Gastroesophageal sphincter (tissue), 4 donors: ENCODE measurements at regions not wholly inside any gene's neighbourhood (a gene's known extent, or its start where the extent isn't known, plus 50 kb on each side); places are given as distances from the start of the nearest gene placed in this dataset.

Experiments used
- ATAC-seq: fragments of 150-250 bp; one replicate; pipeline ENCODE4 v1.9.1; 2016; ENCODE audit warnings: mild to moderate bottlenecking, moderate library complexity
- H3K27ac ChIP-seq, 4 donors: fragments of 200-600 bp; sonication (generic) in 3 of 4; 1 replicate in 3 of 4; 2 replicates in 1 of 4; pipeline ENCODE4 v1.5.1; 2016 to 2019
- H3K27me3 ChIP-seq: fragments of 200-600 bp; sonication (generic); one replicate; pipeline ENCODE4 v1.5.1; 2019
- H3K36me3 ChIP-seq, 2 donors: fragments of 200-600 bp; sonication (generic); one replicate each; pipeline ENCODE4 v1.5.1; 2019; ENCODE audit warnings: control low read depth in 1 of 2
- H3K4me1 ChIP-seq, 3 donors: fragments of 200-600 bp; sonication (generic); 1 replicate in 2 of 3; 2 replicates in 1 of 3; pipeline ENCODE4 v1.5.1; 2016 to 2019; ENCODE audit warnings: control low read depth in 2 of 3
- H3K4me3 ChIP-seq, 2 donors: fragments of 200-600 bp; sonication (generic); one replicate each; pipeline ENCODE4 v1.5.1; 2019; ENCODE audit warnings: mild to moderate bottlenecking in 1 of 2, moderate library complexity in 1 of 2
- H3K9me3 ChIP-seq, 3 donors: fragments of 200-600 bp; sonication (generic); one replicate each; pipeline ENCODE4 v1.5.1; 2017 to 2019; ENCODE audit warnings: control low read depth in 2 of 3
- EP300 ChIP-seq: sonication (generic); formaldehyde crosslinking; IDR thresholded peaks from one replicate; pipeline ENCODE4 v1.6.1; 2017; ENCODE audit warnings: antibody characterized with exemption, mild to moderate bottlenecking
- POLR2A ChIP-seq, 2 donors: fragments of 450-650 bp; IDR thresholded peaks; one replicate each; pipeline ENCODE4 v1.6.1; 2017; ENCODE audit warnings: antibody characterized with exemption in 2 of 2, mild to moderate bottlenecking in 2 of 2, moderate library complexity in 1 of 2
- POLR2AphosphoS5 ChIP-seq: sonication (generic); formaldehyde crosslinking; IDR thresholded peaks from one replicate; pipeline ENCODE4 v1.6.1; 2017; ENCODE audit warnings: antibody characterized with exemption
- WGBS, 2 donors: methylation state at CpG; one replicate each; pipeline ENCODE4 v1.1.5; 2018; ENCODE audit warnings: low coverage in 1 of 2; 5-methylcytosine and 5-hydroxymethylcytosine counted together
- TF ChIP-seq, protein P1 (sequence below), 4 experiments: fragments of 200-600 bp in 2 of 4; fragments of 450-650 bp in 2 of 4; sonication (generic) in 1 of 4; IDR thresholded peaks; one replicate each; pipeline ENCODE4 v1.5.1; 2017 to 2019; ENCODE audit warnings: antibody characterized with exemption in 4 of 4, mild to moderate bottlenecking in 2 of 4, moderate library complexity in 2 of 4

DNA sequence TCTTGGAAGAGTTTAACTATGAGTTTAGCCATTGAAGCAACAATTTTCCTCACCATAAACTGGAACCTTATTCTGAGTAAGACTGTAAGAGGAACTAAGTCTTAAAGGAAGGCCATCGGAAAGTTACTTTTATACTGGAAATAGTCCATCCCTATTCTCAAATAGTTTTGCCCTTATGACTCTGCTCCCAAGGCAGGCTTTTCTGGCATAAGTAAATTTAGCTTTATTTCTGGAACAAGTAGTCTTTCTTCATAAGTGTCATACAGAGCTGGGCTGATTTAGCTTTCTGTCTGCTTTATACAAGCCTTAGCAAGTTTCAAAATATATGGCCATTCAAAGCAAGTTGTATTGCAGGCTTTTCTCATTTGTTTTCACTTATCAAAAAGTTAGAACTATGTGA is 328.1 kb downstream of the HACE1 start:
- no peaks in the 10 kb centered on the region for H3K36me3 ChIP-seq
- H3K4me1 ChIP-seq, result peaks cover 0 to 58% (median 12%) of the 10 kb centered on the region in 3 donors
- H3K27ac ChIP-seq, result peak overlapping the region in 3 of 4 donors; percentile 40 to 60 (median 42)
- 10 to 43% methylated on average over 1 of the region's 1 CpG for WGBS, 2 donors
- H3K27me3 ChIP-seq, result no peaks in the 10 kb centered on the region
- peak; percentile 36 for TF ChIP-seq POLR2AphosphoS5
- TF ChIP-seq, protein P1, sequence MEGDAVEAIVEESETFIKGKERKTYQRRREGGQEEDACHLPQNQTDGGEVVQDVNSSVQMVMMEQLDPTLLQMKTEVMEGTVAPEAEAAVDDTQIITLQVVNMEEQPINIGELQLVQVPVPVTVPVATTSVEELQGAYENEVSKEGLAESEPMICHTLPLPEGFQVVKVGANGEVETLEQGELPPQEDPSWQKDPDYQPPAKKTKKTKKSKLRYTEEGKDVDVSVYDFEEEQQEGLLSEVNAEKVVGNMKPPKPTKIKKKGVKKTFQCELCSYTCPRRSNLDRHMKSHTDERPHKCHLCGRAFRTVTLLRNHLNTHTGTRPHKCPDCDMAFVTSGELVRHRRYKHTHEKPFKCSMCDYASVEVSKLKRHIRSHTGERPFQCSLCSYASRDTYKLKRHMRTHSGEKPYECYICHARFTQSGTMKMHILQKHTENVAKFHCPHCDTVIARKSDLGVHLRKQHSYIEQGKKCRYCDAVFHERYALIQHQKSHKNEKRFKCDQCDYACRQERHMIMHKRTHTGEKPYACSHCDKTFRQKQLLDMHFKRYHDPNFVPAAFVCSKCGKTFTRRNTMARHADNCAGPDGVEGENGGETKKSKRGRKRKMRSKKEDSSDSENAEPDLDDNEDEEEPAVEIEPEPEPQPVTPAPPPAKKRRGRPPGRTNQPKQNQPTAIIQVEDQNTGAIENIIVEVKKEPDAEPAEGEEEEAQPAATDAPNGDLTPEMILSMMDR (IDR thresholded peaks at IDR 0.05), result no peak
- no peak for TF ChIP-seq POLR2A (IDR thresholded peaks at IDR 0.05)
- TF ChIP-seq EP300, result no peak
- H3K4me3 ChIP-seq, result no peak overlapping the region
- H3K9me3 ChIP-seq, result no peaks in the 10 kb centered on the region
- no peak for ATAC-seq

GRCh38 chr6:104527761-104528415 is 331.8 kb downstream of the HACE1 start:
- Histone ChIP-seq H3K4me3 (no peak overlapping the region), H3K9me3 (no peaks in the 10 kb centered on the region), H3K36me3 (no peaks in the 10 kb centered on the region), H3K27ac (no peak overlapping the region), H3K4me1 (peaks cover 0 to 66% (median 10%) of the 10 kb centered on the region in 3 donors), H3K27me3 (no peaks in the 10 kb centered on the region)
- 30 to 57% methylated on average over 3 to 6 of the region's 10 CpGs for WGBS, 2 donors
- TF ChIP-seq EP300, result no peak
- TF ChIP-seq, protein P1 (IDR thresholded peaks at IDR 0.05), result peak in 1 of 4 experiments; percentile 34
- ATAC-seq, result peak; percentile 38

- ATAC-seq, result no peak
- Histone ChIP-seq H3K27ac (no peak overlapping the region), H3K4me1 (peaks cover 0 to 60% (median 4%) of the 10 kb centered on the region in 3 donors), H3K36me3 (no peaks in the 10 kb centered on the region), H3K9me3 (no peaks in the 10 kb centered on the region), H3K4me3 (no peak overlapping the region), H3K27me3 (no peaks in the 10 kb centered on the region)
- TF ChIP-seq POLR2AphosphoS5 (no peak), POLR2A (IDR thresholded peaks at IDR 0.05) (no peak), EP300 (no peak)
- TF ChIP-seq, protein P1 (IDR thresholded peaks at IDR 0.05), result no peak
- WGBS, 2 donors, result 74 to 87% methylated on average over 4 to 7 of the region's 7 CpGs
Observed at GRCh38 chr6:104527311-104527710, 332.4 kb downstream of the HACE1 start.

DNA sequence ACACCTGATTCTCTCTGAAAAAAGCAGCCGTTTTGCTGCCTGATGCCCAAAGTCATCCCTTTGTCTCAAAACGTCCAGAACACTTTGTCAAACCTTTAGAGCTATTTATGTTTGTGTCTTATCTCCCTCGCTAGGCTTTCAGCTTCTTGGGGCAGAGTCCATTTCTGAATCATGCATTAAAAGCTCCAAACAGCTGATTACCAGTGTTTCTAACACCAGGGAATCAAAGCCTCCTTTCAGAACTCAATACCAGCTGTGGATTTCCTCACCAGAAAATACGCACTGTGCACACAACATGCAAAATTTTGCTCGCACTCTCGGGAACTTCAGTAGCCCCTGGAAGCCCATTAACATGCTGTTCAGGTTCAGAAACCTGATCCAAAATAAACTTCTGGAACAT is 333.3 kb downstream of the HACE1 start:
- TF ChIP-seq EP300 (no peak), POLR2AphosphoS5 (no peak), POLR2A (IDR thresholded peaks at IDR 0.05) (no peak)
- TF ChIP-seq, protein P1 (IDR thresholded peaks at IDR 0.05), result no peak
- Histone ChIP-seq H3K4me3 (no peak overlapping the region), H3K9me3 (no peaks in the 10 kb centered on the region), H3K4me1 (peaks cover 0 to 51% (median 0%) of the 10 kb centered on the region in 3 donors), H3K36me3 (no peaks in the 10 kb centered on the region), H3K27me3 (no peaks in the 10 kb centered on the region), H3K27ac (peak overlapping the region in 2 of 4 donors; percentile 6 to 15)
- no peak for ATAC-seq
- 37 to 47% methylated on average over 5 to 6 of the region's 6 CpGs for WGBS, 2 donors

DNA sequence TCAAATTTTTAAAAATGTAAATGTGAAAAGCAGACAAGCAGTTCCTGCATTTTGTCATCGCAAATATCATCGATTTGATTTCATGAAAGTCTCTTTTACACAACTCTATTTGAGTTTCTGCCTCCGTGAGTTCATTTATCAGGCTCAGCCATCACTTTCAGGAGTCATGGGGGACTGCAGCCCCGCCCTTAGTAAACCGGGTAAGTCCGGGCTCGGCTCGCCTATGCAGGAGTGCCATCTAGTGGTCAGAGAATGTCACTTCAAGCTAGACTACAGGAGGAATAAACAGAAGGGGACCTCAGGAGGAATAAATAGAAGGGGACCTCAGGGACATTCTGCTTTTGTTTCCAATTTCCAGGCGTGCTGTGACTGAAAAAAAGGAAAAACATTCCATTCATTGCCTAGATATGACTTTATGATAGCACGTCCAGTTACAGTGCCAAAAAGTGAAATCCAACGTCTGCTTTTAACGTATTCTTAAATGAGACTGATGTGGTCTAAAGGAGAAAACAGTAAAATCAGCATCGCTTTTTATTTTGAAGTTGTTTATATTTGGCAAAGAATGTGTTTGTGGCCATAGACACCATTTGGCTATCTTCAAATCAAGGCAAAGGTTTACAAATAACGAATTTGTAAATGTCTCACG is 333.9 kb downstream of the HACE1 start:
- 12 to 21% methylated on average over 12 to 15 of the region's 15 CpGs for WGBS, 2 donors
- no peaks in the 10 kb centered on the region for H3K36me3 ChIP-seq
- H3K9me3 ChIP-seq, result no peaks in the 10 kb centered on the region
- H3K27ac ChIP-seq, result peak overlapping the region in 2 of 4 donors; percentile 6 to 15
- TF ChIP-seq, protein P1 (IDR thresholded peaks at IDR 0.05), result peak; percentile 70 to 94 (median 90)
- no peak for TF ChIP-seq POLR2AphosphoS5
- no peaks in the 10 kb centered on the region for H3K27me3 ChIP-seq
- peak overlapping the region; percentile 16 to 36 for H3K4me3 ChIP-seq
- H3K4me1 ChIP-seq, result peaks cover 0 to 45% (median 0%) of the 10 kb centered on the region in 3 donors
- ATAC-seq, result peak; percentile 82
